GM10266 (cell line): ENCODE measurements at regions not wholly inside any gene's neighbourhood (a gene's known extent, or its start where the extent isn't known, plus 50 kb on each side); places are given as distances from the start of the nearest gene placed in this dataset.

ENCODE experiments used
- DNase-seq: peaks from one replicate; pipeline ENCODE4 v3.0.0; 2012; ENCODE audit errors: extremely low spot score
- CTCF ChIP-seq: IDR thresholded peaks from 2 replicates; pipeline ENCODE4 v1.5.1; 2012; ENCODE audit warnings: mild to moderate bottlenecking, low read depth; ENCODE audit not compliant: control insufficient read depth, insufficient read depth; ENCODE audit errors: missing control alignments

- no peak for DNase-seq
- TF ChIP-seq CTCF, result no peak
These were observed 248.4 kb downstream of the SH3BP4 start for GRCh38 chr2:235200216-235200615.

DNA sequence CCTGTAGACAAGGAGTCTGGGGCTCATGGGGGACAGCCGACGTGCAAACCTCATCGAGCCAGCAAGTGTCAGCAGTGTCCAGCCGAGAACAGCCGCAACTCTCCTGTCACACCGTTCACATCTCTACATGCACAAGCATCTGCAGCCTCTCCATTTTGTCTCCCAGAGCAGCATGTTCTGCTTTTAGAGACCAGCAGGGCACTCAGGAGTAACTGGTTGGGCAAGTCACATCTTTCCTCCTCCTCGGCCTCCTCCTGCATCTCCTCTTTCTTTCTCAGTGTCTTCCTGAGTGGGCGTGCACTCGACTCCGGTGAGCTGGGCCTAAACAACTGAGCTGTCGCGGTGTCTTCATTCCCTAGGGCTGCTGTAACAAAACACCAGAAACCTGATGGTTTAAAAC lies 249.9 kb downstream of the SH3BP4 start:
- DNase-seq, result no peak
- no peak for TF ChIP-seq CTCF

DNA sequence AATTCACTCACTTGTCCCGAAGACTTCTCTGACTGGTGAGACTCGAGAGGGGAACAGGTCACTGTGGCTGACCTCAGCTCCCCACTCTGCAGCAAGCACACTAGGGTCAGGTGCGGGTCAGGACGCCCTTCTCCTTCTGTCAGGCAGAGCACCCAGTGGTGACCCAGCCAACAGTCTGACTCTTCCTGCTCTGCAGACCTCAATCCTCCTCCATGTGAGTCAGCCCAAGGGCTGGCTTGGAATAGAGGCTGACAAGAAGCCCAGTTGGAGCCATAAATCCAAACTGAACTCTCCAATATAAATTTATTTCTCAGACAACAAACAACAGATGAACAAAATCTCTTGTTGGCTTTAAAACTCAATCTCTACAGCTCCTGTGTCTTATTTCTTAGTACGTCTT lies 253.1 kb downstream of the SH3BP4 start:
- no peak for DNase-seq
- TF ChIP-seq CTCF, result no peak

DNA sequence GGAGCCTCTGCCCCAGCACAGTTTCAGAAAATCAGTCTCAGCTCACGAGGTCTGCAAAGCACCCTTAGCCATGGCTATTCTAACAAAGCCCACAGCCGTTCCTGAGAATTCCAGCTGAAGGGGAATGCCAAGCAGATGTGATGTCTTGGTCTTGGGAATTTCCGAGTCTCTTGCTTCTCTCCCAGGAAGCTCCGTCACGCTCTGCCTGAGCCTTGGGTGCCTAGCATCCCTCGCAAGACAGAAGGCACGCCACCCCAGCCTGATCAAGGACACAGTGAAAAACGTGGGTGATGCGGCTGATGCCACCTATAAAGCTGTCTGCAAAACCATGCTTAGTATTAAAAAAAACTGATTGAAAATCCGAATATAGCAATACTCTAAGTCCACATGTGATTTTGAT lies 254.6 kb downstream of the SH3BP4 start:
- no peak for DNase-seq
- no peak for TF ChIP-seq CTCF

DNA sequence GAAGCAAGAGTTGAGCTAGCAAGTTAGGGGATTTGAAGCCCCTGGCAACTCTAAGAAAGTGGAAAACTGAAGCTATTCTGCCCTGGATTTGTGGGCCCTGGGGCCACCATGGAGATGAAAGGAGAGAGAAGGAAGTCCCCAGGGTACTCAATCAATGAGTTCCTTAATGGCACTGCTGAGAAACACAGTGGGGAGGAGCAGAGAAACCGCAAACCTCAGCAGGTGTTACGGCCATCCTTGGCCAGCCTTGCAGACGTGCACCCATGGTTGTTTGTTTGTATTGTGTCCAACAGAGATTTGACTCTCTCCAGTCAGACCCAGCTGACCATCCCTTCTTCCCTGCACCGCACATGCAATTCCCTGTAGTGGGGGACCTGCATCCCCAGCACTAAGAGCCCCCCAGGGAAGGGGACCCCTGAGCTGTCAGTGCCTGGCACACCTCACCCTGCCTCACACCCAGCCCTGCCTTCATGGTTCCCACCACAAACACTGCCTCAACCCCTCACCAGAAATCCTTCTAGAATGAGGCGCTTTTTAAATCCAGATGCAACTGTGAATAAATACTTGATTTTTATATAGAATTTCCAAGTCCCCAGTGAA lies 255.3 kb downstream of the SH3BP4 start:
- TF ChIP-seq CTCF, result no peak
- DNase-seq, result no peak

GRCh38 chr2:235211056-235211455 lies 259.2 kb downstream of the SH3BP4 start:
- TF ChIP-seq CTCF, result no peak

DNA sequence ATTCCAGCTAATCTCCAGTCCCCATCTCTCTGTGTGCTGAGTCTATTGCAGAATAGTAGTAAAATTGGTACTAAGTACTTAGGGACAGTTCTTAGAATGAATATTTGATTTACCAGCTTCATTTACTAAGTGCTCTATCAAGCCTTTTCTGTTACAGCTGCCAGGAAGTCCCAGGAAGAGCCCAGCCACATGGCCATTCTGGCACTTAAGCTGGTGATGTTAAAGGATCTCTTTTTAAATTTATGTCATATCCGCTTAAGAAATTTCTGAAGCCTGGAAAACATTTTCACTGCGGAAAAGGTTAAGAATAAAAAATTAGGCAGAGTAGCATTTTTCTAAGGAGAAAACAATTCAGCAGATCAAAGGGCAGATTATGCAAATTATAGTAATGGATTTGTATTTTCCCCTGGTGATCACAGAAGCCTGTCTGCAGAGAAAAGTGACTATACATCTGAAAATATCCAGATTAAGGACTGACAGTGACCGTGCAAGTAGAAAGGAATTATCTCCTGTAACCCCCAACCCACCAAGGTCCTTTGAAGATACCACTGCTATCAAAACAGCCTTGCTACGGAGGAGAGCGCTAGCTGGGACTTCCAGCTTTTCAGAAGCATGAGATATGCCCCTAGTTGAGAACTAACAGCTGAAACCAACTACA lies 260.8 kb downstream of the SH3BP4 start:
- DNase-seq, result no peak
- no peak for TF ChIP-seq CTCF

More at GRCh38 chr2:235211056-235211455, 259.2 kb downstream of the SH3BP4 start:
- no peak for DNase-seq
